HEK293T (cell line): ENCODE measurements at regions not wholly inside any gene's neighbourhood (a gene's known extent, or its start where the extent isn't known, plus 50 kb on each side); places are given as distances from the start of the nearest gene placed in this dataset.

Experiments used
- ELF4 ChIP-seq: fragments of 450-650 bp; IDR thresholded peaks from 2 replicates; pipeline ENCODE4 v1.6.1; 2017; ENCODE audit warnings: antibody characterized with exemption
- FOXA1 ChIP-seq: fragments of 450-650 bp; IDR thresholded peaks from 2 replicates; pipeline ENCODE4 v1.6.1; 2016; ENCODE audit warnings: mild to moderate bottlenecking
- FOXK2 ChIP-seq: fragments of 450-650 bp; IDR thresholded peaks from 2 replicates; pipeline ENCODE4 v1.6.1; 2016; ENCODE audit warnings: mild to moderate bottlenecking
- FOXM1 ChIP-seq: fragments of 450-650 bp; IDR thresholded peaks from 2 replicates; pipeline ENCODE4 v1.6.1; 2017; ENCODE audit warnings: mild to moderate bottlenecking, borderline replicate concordance
- SP1 ChIP-seq: fragments of 450-650 bp; IDR thresholded peaks from 2 replicates; pipeline ENCODE4 v1.6.1; 2017
- SUZ12 ChIP-seq: fragments of 450-650 bp; IDR thresholded peaks from 2 replicates; pipeline ENCODE4 v1.6.1; 2016; ENCODE audit warnings: mild to moderate bottlenecking

- no peak for TF ChIP-seq ELF4
- no peak for TF ChIP-seq SUZ12
- TF ChIP-seq FOXK2, result no peak
- no peak for TF ChIP-seq FOXA1
- TF ChIP-seq SP1, result no peak
- TF ChIP-seq FOXM1, result no peak
Measured at GRCh38 chr10:118151461-118151860, 104.7 kb upstream of the RAB11FIP2 start.
